Panc1 (cell line): ENCODE measurements at regions not wholly inside any gene's neighbourhood (a gene's known extent, or its start where the extent isn't known, plus 50 kb on each side); places are given as distances from the start of the nearest gene placed in this dataset.

Experiments used
- CTCF ChIP-seq: fragments of 450-650 bp; IDR thresholded peaks from 2 replicates; pipeline ENCODE4 v1.5.1; 2017; ENCODE audit warnings: mild to moderate bottlenecking
- POLR2AphosphoS5 ChIP-seq: IDR thresholded peaks from 2 replicates; pipeline ENCODE4 v1.6.1; 2012; ENCODE audit warnings: mild to moderate bottlenecking, low read depth, low read length, moderate library complexity
- REST ChIP-seq, 2 experiments: IDR thresholded peaks; 2 replicates each; pipeline ENCODE4 v1.6.1; 2011 to 2012; ENCODE audit warnings: low read depth in 2 of 2, control low read depth in 1 of 2, low read length in 1 of 2, mild to moderate bottlenecking in 1 of 2, moderate library complexity in 1 of 2; ENCODE audit not compliant: insufficient read depth in 1 of 2
- TCF7L2 ChIP-seq: IDR thresholded peaks from 2 replicates; pipeline ENCODE4 v1.6.1; 2011; ENCODE audit warnings: mild to moderate bottlenecking, low read depth, low read length, inconsistent platforms

- no peak for TF ChIP-seq REST (IDR thresholded peaks at IDR 0.05; ENCODE audit: insufficient read depth in 1 of 2, low read depth in 2 of 2, low read length in 1 of 2)
- TF ChIP-seq POLR2AphosphoS5: no peak
- TF ChIP-seq CTCF: no peak
- TF ChIP-seq TCF7L2: no peak
These were observed 110.3 kb upstream of the ABCC4 start for GRCh38 chr13:95411428-95412040.
